Chondrocyte (in vitro differentiated cells): ENCODE measurements at regions not wholly inside any gene's neighbourhood (a gene's known extent, or its start where the extent isn't known, plus 50 kb on each side); places are given as distances from the start of the nearest gene placed in this dataset.
A peak's percentile ranks its signal among the peaks of the same experiment; 100 is the strongest.
"Not testable (repeated sequence)": the region's sequence is repeated elsewhere in the genome, so short reads cannot be mapped to it uniquely, and the experiment has no call there.

Experiments
- DNase-seq: peaks from one replicate; pipeline ENCODE4 v3.0.0; 2021; ENCODE audit warnings: mixed read lengths, low spot score
- H3K27ac Mint-ChIP-seq: one replicate; pipeline ENCODE4 v1.8.0; 2021; ENCODE audit warnings: mild to moderate bottlenecking, moderate library complexity, mixed read lengths; ENCODE audit not compliant: unreplicated experiment
- H3K27me3 Mint-ChIP-seq: 2 replicates; pipeline ENCODE4 v1.8.0; 2021; ENCODE audit warnings: low read depth, mixed read lengths
- H3K36me3 Mint-ChIP-seq: 2 replicates; pipeline ENCODE4 v1.8.0; 2021; ENCODE audit warnings: low read depth, mixed read lengths
- H3K4me1 Mint-ChIP-seq: 2 replicates; pipeline ENCODE4 v1.8.0; 2021; ENCODE audit warnings: low read depth, mild to moderate bottlenecking, mixed read lengths
- H3K4me3 Mint-ChIP-seq: one replicate; pipeline ENCODE4 v1.8.0; 2021; ENCODE audit warnings: mild to moderate bottlenecking, moderate library complexity, mixed read lengths; ENCODE audit not compliant: unreplicated experiment
- H3K9me3 Mint-ChIP-seq: 2 replicates; pipeline ENCODE4 v1.8.0; 2021; ENCODE audit warnings: low read depth, mixed read lengths
- TF ChIP-seq, protein P1 (sequence below): fragments of 200-600 bp; sonication (generic); IDR thresholded peaks from 2 replicates; pipeline ENCODE4 v1.5.0; 2021; ENCODE audit warnings: antibody characterized with exemption, mild to moderate bottlenecking, moderate library complexity

DNA sequence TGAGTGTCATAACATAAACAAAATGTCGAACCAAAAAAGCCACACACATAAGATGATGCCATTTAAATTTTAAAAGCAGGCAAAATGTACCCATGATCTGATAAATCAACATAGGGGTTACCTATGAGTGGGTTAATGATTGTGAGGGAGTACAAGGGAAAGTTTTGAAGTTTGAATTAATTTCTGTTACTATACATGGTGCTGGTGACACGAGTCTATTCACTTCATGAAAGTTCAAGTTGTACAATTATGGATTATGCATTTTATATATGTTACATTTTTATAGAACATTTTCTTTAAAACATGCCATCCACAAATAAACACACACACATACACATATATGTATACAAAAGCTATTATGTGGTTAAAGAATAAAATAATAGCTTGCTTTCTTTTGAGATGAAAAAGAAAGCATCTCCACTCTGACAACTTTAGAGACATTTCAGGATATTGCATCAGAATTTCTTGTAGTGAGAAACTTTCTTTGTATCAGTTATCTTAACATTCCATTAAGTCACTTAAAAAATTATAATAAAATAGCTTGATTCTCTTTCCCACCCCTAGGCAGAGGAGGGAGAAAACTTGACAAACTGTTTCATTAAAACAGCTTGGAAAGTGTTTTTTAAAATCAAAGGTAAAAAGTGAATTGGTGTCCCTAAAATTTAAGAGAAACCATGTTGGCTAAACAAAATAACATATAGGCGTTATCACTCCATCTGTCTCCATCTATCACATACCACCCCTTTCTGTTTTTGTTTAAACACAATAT, 891.8 kb upstream of the NDST4 start:
- peaks cover 1% of the 10 kb centered on the region for H3K36me3 Mint-ChIP-seq
- DNase-seq: no peak
- H3K27ac Mint-ChIP-seq: peak overlapping the region; percentile 87
- TF ChIP-seq, protein P1, sequence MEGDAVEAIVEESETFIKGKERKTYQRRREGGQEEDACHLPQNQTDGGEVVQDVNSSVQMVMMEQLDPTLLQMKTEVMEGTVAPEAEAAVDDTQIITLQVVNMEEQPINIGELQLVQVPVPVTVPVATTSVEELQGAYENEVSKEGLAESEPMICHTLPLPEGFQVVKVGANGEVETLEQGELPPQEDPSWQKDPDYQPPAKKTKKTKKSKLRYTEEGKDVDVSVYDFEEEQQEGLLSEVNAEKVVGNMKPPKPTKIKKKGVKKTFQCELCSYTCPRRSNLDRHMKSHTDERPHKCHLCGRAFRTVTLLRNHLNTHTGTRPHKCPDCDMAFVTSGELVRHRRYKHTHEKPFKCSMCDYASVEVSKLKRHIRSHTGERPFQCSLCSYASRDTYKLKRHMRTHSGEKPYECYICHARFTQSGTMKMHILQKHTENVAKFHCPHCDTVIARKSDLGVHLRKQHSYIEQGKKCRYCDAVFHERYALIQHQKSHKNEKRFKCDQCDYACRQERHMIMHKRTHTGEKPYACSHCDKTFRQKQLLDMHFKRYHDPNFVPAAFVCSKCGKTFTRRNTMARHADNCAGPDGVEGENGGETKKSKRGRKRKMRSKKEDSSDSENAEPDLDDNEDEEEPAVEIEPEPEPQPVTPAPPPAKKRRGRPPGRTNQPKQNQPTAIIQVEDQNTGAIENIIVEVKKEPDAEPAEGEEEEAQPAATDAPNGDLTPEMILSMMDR: no peak
- no peak overlapping the region for H3K4me3 Mint-ChIP-seq
- H3K4me1 Mint-ChIP-seq: peaks cover 7% of the 10 kb centered on the region
- no peaks in the 10 kb centered on the region for H3K27me3 Mint-ChIP-seq
- H3K9me3 Mint-ChIP-seq: peaks cover 3% of the 10 kb centered on the region

DNA sequence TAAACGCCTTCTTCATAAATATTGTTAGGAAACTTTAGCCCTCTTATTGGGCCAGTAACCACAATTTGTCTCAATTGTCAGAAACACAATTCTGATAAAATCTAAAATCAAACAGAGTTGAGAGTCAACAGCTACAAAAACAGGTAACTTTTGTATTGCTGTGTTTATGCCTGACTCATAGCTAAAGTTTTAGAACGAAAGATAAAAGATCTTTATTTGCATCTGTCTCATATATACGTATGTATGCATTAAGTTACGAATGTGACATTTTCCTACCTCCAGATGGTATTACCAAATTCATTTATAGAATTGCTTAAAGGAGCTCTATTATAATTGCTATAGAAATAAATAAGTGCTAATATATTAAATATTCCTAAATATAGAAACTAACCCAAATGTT, 887.9 kb upstream of the NDST4 start:
- Mint-ChIP-seq H3K27ac (no peak overlapping the region), H3K36me3 (peaks cover 1% of the 10 kb centered on the region), H3K9me3 (peaks cover 3% of the 10 kb centered on the region), H3K27me3 (no peaks in the 10 kb centered on the region), H3K4me1 (peaks cover 7% of the 10 kb centered on the region), H3K4me3 (no peak overlapping the region)
- no peak for DNase-seq
- TF ChIP-seq, protein P1: no peak

DNA sequence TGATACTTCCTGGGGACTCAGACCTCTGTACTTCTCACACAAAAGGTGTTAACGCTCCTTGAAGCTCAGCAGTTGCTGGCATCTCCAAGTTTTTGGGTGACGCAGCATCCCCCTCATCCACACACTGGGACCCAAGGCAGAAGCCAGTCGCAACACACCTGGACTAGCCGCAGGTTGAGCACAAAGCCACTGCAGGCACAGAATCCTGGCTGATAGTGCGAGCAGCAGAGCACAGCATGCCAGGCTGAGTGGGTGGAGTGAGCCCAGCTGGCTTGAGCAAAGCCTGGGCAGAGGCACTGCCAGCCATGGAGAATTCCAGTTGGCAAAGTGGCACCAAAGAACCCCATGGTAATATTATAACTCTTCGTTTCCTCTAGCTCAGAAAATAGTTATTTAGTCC, 873.2 kb upstream of the NDST4 start:
- TF ChIP-seq, protein P1: no peak
- H3K36me3 Mint-ChIP-seq: no peaks in the 10 kb centered on the region
- no peaks in the 10 kb centered on the region for H3K4me1 Mint-ChIP-seq
- no peaks in the 10 kb centered on the region for H3K27me3 Mint-ChIP-seq
- H3K27ac Mint-ChIP-seq: no peak overlapping the region
- H3K4me3 Mint-ChIP-seq: no peak overlapping the region
- no peaks in the 10 kb centered on the region for H3K9me3 Mint-ChIP-seq
- DNase-seq: no peak

DNA sequence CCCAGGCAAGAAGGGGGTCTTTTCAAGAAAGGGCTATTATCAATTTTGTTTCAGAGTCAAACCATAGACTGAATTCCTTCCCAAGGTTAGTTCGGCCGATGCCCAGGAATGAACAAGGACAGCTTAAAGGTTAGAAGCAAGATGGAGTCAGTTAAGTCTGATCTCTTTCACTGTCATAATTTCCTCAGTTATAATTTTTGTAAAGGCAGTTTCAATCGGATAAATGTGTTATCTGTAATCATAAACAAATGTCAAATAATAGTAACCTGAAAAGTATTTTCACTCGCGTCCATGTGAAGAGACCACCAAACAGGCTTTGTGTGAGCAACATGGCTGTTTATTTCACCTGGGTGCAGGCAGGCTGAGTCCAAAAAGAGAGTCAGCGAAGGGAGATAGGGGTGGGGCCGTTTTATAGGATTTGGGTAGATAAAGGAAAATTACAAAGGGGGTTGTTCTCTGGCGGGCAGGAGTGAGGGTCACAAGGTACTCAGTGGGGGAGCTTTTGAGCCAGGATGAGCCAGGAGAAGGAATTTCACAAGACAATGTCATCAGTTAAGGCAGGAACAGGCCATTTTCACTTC, 862.1 kb upstream of the NDST4 start:
- H3K9me3 Mint-ChIP-seq, H3K4me3 Mint-ChIP-seq, DNase-seq, H3K36me3 Mint-ChIP-seq, H3K4me1 Mint-ChIP-seq, H3K27ac Mint-ChIP-seq, H3K27me3 Mint-ChIP-seq: not testable (repeated sequence)

DNA sequence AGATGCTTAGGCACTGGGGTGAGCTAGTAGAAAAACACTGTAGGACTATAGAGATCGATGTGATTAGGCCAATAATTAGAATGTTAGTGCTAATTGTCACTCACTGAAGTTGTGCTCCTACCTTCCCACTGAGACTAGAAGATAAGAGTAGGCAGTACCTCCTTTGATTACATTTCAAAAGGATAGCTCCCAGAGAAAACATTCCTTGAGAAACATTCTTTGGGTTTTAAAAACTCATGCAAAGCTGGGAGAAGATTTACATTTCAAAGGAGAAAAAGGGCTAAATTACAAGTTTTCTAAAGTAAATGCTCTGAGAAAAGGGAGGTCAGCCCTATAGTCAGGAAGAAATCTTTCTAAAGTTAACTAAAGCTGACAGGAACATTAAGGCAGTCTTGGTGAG, 860.3 kb upstream of the NDST4 start:
- TF ChIP-seq, protein P1: no peak
- DNase-seq: no peak
- H3K4me3 Mint-ChIP-seq: no peak overlapping the region
- H3K9me3 Mint-ChIP-seq: no peaks in the 10 kb centered on the region
- H3K4me1 Mint-ChIP-seq: peaks cover 9% of the 10 kb centered on the region
- H3K27ac Mint-ChIP-seq: peak overlapping the region; percentile 8
- H3K36me3 Mint-ChIP-seq: no peaks in the 10 kb centered on the region
- no peaks in the 10 kb centered on the region for H3K27me3 Mint-ChIP-seq

DNA sequence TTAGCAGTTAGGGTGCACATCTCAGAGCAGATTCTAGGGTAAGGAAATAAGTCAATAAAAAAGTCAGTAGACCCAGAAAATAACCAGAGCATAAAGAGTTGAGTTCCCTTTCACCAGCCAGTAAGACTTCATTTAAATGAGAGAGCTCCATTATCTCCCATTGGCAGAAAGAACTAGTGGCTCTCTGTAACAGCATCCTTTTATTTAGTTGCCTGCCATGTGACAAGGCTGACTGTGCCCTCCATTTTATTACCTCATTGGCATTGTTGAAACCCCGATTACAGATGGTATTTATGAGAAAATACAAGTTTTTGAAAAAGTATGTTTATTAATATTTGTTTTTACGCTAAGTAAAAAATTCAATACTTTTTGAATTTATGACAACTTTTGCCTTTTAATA, 859.5 kb upstream of the NDST4 start:
- Mint-ChIP-seq H3K4me1 (peaks cover 9% of the 10 kb centered on the region), H3K36me3 (no peaks in the 10 kb centered on the region), H3K4me3 (no peak overlapping the region), H3K27ac (no peak overlapping the region), H3K27me3 (no peaks in the 10 kb centered on the region), H3K9me3 (no peaks in the 10 kb centered on the region)
- TF ChIP-seq, protein P1: no peak
- DNase-seq: no peak
